GM23338 (cell line): ENCODE measurements at regions not wholly inside any gene's neighbourhood (a gene's known extent, or its start where the extent isn't known, plus 50 kb on each side); places are given as distances from the start of the nearest gene placed in this dataset.

Experiments
- CTCF ChIP-seq, 2 experiments: fragments of 200-600 bp in 1 of 2; sonication (generic) in 1 of 2; conservative IDR thresholded peaks; 2 replicates each; pipeline versions ENCODE4 v1.5.1 to v1.6.1; 2016 to 2017; ENCODE audit warnings: antibody characterized with exemption in 2 of 2, low read depth in 2 of 2, mild to moderate bottlenecking in 2 of 2, moderate library complexity in 1 of 2
- EZH2phosphoT487 ChIP-seq: fragments of 200-600 bp; sonication (generic); IDR thresholded peaks from one replicate; pipeline ENCODE4 v1.8.1; 2018; ENCODE audit warnings: antibody characterized with exemption; ENCODE audit not compliant: unreplicated experiment
- JUNB ChIP-seq: IDR thresholded peaks from one replicate; pipeline ENCODE4 v1.6.1; 2016; ENCODE audit warnings: antibody characterized with exemption; ENCODE audit not compliant: unreplicated experiment
- REST ChIP-seq: IDR thresholded peaks from one replicate; pipeline ENCODE4 v1.6.1; 2018; ENCODE audit warnings: antibody characterized with exemption; ENCODE audit not compliant: unreplicated experiment
- ZNF114 ChIP-seq: fragments of 250-450 bp; sonication (Bioruptor Pico); IDR thresholded peaks from 2 replicates; pipeline ENCODE4 v1.5.0; 2020; ENCODE audit warnings: mild to moderate bottlenecking, moderate library complexity

GRCh38 chr21:14684071-14684470 lies 138.0 kb upstream of the SAMSN1 start:
- TF ChIP-seq CTCF (conservative IDR thresholded peaks at IDR 0.05; ENCODE audit: low read depth in 2 of 2) (no peak), REST (no peak), JUNB (no peak), ZNF114 (CRISPR knock-in tag) (no peak), EZH2phosphoT487 (no peak)
